HepG2 (cell line): ENCODE measurements at regions not wholly inside any gene's neighbourhood (a gene's known extent, or its start where the extent isn't known, plus 50 kb on each side); places are given as distances from the start of the nearest gene placed in this dataset.

ENCODE experiments used
- ATAC-seq: fragments of 200-7000 bp; cut with Tn5 transposase; 3 replicates; pipeline ENCODE4 v1.9.1; 2020; ENCODE audit warnings: mild to moderate bottlenecking, moderate library complexity
- BruUV-seq: library from RNA; stranded (reverse); fragments of 400-500 nt; replicated peaks from 2 replicates; lab custom pipeline; 2021; lab: Mats Ljungman, UMichigan
- CTCF ChIA-PET: fragments of 300-600 bp; formaldehyde crosslinking; extraction: SDS; loops from one replicate; lab custom pipeline; 2021; ENCODE audit warnings: low total read pairs, inconsistent platforms, low intra/inter-chr PET ratio; lab: Yijun Ruan, JAX
- POLR2A ChIA-PET: fragments of 350-600 bp; sonication (Branson Sonifier 250); formaldehyde crosslinking; loops from one replicate; lab custom pipeline; 2020; ENCODE audit warnings: antibody characterized with exemption, inconsistent platforms; lab: Yijun Ruan, JAX
- DNase-seq: peaks from one replicate; pipeline ENCODE4 v3.0.0-alpha.2; 2015; ENCODE audit warnings: low spot score
- FAIRE-seq: peaks from 3 replicates; lab custom pipeline; 2011; peaks lifted over from hg19 to GRCh38; lab: Jason Lieb, UNC
- H2AFZ ChIP-seq: one replicate; pipeline ENCODE4 v1.6.1; 2011; ENCODE audit warnings: low read length, inconsistent platforms
- H3K27ac ChIP-seq: fragments of 300-600 bp; 3 replicates; pipeline ENCODE4 v1.8.0; 2011; ENCODE audit warnings: mixed run types, mild to moderate bottlenecking, mixed read lengths, low read length, inconsistent platforms; ENCODE audit not compliant: insufficient read depth; ENCODE audit errors: extremely low read length
- H3K27me3 ChIP-seq, 2 experiments: fragments of 200-600 bp in 1 of 2; 2 replicates in 1 of 2; 3 replicates in 1 of 2; pipeline versions ENCODE4 v1.6.0 to v1.8.0; 2011; ENCODE audit warnings: low read length in 2 of 2, mild to moderate bottlenecking in 2 of 2, moderate library complexity in 2 of 2, inconsistent platforms in 1 of 2; ENCODE audit not compliant: insufficient read depth in 2 of 2, control insufficient read depth in 1 of 2
- H3K36me3 ChIP-seq, 2 experiments: fragments of 200-600 bp in 1 of 2; replicated peaks in 1 of 2; 2 replicates in 1 of 2; 3 replicates in 1 of 2; pipeline versions ENCODE4 v1.5.1 to v1.8.0; 2011; ENCODE audit warnings: low read length in 2 of 2, inconsistent platforms in 1 of 2; ENCODE audit not compliant: insufficient read depth in 2 of 2, control insufficient read depth in 1 of 2
- H3K4me1 ChIP-seq: 2 replicates; pipeline ENCODE4 v1.5.1; 2012; ENCODE audit warnings: low read length, inconsistent platforms; ENCODE audit not compliant: insufficient read depth
- H3K4me2 ChIP-seq: 2 replicates; pipeline ENCODE4 v1.6.0; 2011; ENCODE audit warnings: low read depth, low read length, inconsistent platforms
- H3K4me3 ChIP-seq, 3 experiments: fragments of 200-600 bp in 1 of 3; sonication (generic), shearing (Covaris generic) in 1 of 3; replicated peaks in 1 of 3; 2 replicates each; pipeline ENCODE4 v1.5.1; 2011 to 2016; ENCODE audit warnings: low read length in 3 of 3, inconsistent platforms in 2 of 3, low read depth in 2 of 3, mild to moderate bottlenecking in 2 of 3, control low read depth in 1 of 3, mixed read lengths in 1 of 3; ENCODE audit not compliant: insufficient read depth in 1 of 3
- H3K79me2 ChIP-seq: one replicate; pipeline ENCODE4 v1.6.1; 2011; ENCODE audit warnings: low read length, inconsistent platforms; ENCODE audit not compliant: insufficient read depth
- H3K9ac ChIP-seq: 2 replicates; pipeline ENCODE4 v1.6.0; 2011; ENCODE audit warnings: mild to moderate bottlenecking, low read depth, low read length, inconsistent platforms; ENCODE audit not compliant: insufficient read depth
- H3K9me3 ChIP-seq: 2 replicates; pipeline ENCODE4 v1.5.1; 2012; ENCODE audit warnings: mild to moderate bottlenecking, low read length
- H4K20me1 ChIP-seq: 2 replicates; pipeline ENCODE4 v1.6.0; 2011; ENCODE audit warnings: inconsistent platforms, mild to moderate bottlenecking, low read length, moderate library complexity; ENCODE audit not compliant: insufficient read depth
- ISL2 ChIP-seq: sonication (generic); formaldehyde crosslinking; IDR thresholded peaks from 2 replicates; pipeline ENCODE4 v1.5.0; 2020; ENCODE audit warnings: missing genetic modification reagents
- POLR2AphosphoS5 ChIP-seq: IDR thresholded peaks from 2 replicates; pipeline ENCODE4 v1.6.1; 2012; ENCODE audit warnings: low read depth, low read length
- SIN3A ChIP-seq: IDR thresholded peaks from 2 replicates; pipeline ENCODE4 v1.6.1; 2011; ENCODE audit warnings: low read depth, mild to moderate bottlenecking, control low read depth, low read length, borderline replicate concordance
- SKI ChIP-seq: fragments of 450-650 bp; IDR thresholded peaks from one replicate; pipeline ENCODE4 v1.6.1; 2018; ENCODE audit warnings: mild to moderate bottlenecking; ENCODE audit not compliant: partially characterized antibody
- ZNF460 ChIP-seq: sonication (generic); formaldehyde crosslinking; IDR thresholded peaks from 2 replicates; pipeline ENCODE4 v1.5.1; 2020; ENCODE audit warnings: missing genetic modification reagents, mild to moderate bottlenecking, borderline replicate concordance
- ZNF549 ChIP-seq: sonication (generic); formaldehyde crosslinking; IDR thresholded peaks from 2 replicates; pipeline ENCODE4 v1.5.0; 2020; ENCODE audit warnings: missing genetic modification reagents
- ZNF790 ChIP-seq: sonication (generic); formaldehyde crosslinking; IDR thresholded peaks from 2 replicates; pipeline ENCODE4 v1.8.0; 2022; ENCODE audit warnings: missing genetic modification reagents, mild to moderate bottlenecking, borderline replicate concordance
- WGBS: methylation state at CpG from one replicate; pipeline ENCODE4 v1.1.6; 2017; ENCODE audit warnings: low lambda C conversion rate; 5-methylcytosine and 5-hydroxymethylcytosine counted together
- in situ Hi-C: cut with HindIII; loops from 2 replicates; pipeline ENCODE4 v1.10.0; 2017; ENCODE audit warnings: low pct_unique_long_range_greater_than_20kb; ENCODE audit not compliant: extremely low pct_ligation_motif_present
- intact Hi-C: fragments of 100-400 bp; cut with micrococcal nuclease; formaldehyde crosslinking; loops from one replicate; pipeline ENCODE4 v1.10.0; 2022; ENCODE audit not compliant: unreplicated experiment
- TF ChIP-seq, protein P1 (sequence below): sonication (generic); formaldehyde crosslinking; IDR thresholded peaks from 2 replicates; pipeline ENCODE4 v1.5.0; 2020; ENCODE audit warnings: missing genetic modification reagents
- TF ChIP-seq, protein P2 (sequence below): sonication (generic); formaldehyde crosslinking; IDR thresholded peaks from one replicate; pipeline ENCODE4 v1.5.1; 2020; ENCODE audit warnings: mild to moderate bottlenecking, missing genetic modification reagents; ENCODE audit errors: not compliant biosample characterization
- TF ChIP-seq, protein P3 (sequence below): sonication (generic); formaldehyde crosslinking; conservative IDR thresholded peaks from 2 replicates; pipeline ENCODE4 v1.4.0; 2020; ENCODE audit warnings: mild to moderate bottlenecking, missing genetic modification reagents, moderate library complexity

DNA sequence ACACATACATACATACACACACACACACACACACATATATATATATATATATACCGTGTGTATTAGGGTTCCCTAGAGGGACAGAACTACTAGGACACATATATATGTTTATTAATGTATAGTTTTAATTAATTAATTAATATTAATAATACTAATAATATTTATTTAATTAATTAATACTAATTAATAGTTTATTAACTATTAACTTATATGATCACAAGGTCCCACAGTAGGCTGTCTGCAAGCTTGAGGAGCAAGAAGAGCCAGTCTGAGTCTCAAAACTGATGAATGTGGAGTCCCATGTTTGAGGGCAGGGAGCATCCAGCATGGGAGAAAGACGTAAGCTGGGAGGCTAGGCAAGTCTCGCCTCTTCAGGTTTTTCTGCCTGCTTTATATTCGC, 398.0 kb upstream of the KIF2A start:
- FAIRE-seq (no peak), ATAC-seq (no peak), DNase-seq (no peak)
- ChIA-PET POLR2A (no interaction called here), CTCF (no interaction called here)
- no peak overlapping the region for H3K9ac ChIP-seq
- WGBS, result 20% methylated on average over 4 of the region's 4 CpGs
- no peak overlapping the region for H2AFZ ChIP-seq
- no peaks in the 10 kb centered on the region for H3K79me2 ChIP-seq
- no peaks in the 10 kb centered on the region for H4K20me1 ChIP-seq
- TF ChIP-seq ZNF549 (CRISPR knock-in tag) (no peak), ZNF460 (CRISPR knock-in tag) (no peak), ZNF790 (CRISPR knock-in tag) (no peak), SKI (no peak), ISL2 (CRISPR knock-in tag) (no peak), SIN3A (no peak), POLR2AphosphoS5 (no peak)
- TF ChIP-seq, protein P1, sequence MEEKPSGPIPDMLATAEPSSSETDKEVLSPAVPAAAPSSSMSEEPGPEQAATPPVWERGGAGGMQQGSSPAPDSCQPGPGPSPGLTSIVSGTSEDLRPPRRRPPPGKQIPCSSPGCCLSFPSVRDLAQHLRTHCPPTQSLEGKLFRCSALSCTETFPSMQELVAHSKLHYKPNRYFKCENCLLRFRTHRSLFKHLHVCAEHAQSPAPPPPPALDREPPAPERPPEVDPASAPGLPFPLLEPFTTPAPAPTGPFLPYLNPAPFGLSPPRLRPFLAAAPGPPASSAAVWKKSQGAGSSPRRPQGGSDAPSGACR (CRISPR knock-in tag), result no peak
- TF ChIP-seq, protein P2, sequence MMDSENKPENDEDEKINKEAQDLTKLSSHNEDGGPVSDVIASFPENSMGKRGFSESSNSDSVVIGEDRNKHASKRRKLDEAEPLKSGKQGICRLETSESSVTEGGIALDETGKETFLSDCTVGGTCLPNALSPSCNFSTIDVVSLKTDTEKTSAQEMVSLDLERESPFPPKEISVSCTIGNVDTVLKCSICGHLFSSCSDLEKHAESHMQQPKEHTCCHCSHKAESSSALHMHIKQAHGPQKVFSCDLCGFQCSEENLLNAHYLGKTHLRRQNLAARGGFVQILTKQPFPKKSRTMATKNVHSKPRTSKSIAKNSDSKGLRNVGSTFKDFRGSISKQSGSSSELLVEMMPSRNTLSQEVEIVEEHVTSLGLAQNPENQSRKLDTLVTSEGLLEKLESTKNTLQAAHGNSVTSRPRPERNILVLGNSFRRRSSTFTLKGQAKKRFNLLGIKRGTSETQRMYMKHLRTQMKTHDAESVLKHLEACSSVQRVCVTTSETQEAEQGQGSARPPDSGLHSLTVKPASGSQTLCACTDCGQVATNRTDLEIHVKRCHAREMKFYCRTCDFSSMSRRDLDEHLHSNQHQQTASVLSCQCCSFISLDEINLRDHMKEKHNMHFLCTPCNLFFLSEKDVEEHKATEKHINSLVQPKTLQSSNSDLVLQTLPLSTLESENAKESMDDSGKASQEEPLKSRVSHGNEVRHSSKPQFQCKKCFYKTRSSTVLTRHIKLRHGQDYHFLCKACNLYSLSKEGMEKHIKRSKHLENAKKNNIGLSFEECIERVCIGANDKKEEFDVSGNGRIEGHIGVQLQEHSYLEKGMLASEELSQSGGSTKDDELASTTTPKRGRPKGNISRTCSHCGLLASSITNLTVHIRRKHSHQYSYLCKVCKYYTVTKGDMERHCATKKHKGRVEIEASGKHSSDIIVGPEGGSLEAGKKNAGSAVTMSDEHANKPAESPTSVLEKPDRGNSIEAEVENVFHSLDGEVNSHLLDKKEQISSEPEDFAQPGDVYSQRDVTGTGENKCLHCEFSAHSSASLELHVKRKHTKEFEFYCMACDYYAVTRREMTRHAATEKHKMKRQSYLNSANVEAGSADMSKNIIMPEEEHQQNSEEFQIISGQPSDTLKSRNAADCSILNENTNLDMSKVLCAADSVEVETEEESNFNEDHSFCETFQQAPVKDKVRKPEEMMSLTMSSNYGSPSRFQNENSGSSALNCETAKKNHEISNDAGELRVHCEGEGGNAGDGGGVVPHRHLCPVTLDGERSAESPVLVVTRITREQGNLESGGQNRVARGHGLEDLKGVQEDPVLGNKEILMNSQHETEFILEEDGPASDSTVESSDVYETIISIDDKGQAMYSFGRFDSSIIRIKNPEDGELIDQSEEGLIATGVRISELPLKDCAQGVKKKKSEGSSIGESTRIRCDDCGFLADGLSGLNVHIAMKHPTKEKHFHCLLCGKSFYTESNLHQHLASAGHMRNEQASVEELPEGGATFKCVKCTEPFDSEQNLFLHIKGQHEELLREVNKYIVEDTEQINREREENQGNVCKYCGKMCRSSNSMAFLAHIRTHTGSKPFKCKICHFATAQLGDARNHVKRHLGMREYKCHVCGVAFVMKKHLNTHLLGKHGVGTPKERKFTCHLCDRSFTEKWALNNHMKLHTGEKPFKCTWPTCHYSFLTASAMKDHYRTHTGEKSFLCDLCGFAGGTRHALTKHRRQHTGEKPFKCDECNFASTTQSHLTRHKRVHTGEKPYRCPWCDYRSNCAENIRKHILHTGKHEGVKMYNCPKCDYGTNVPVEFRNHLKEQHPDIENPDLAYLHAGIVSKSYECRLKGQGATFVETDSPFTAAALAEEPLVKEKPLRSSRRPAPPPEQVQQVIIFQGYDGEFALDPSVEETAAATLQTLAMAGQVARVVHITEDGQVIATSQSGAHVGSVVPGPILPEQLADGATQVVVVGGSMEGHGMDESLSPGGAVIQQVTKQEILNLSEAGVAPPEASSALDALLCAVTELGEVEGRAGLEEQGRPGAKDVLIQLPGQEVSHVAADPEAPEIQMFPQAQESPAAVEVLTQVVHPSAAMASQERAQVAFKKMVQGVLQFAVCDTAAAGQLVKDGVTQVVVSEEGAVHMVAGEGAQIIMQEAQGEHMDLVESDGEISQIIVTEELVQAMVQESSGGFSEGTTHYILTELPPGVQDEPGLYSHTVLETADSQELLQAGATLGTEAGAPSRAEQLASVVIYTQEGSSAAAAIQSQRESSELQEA (CRISPR knock-in tag), result no peak
- TF ChIP-seq, protein P3, sequence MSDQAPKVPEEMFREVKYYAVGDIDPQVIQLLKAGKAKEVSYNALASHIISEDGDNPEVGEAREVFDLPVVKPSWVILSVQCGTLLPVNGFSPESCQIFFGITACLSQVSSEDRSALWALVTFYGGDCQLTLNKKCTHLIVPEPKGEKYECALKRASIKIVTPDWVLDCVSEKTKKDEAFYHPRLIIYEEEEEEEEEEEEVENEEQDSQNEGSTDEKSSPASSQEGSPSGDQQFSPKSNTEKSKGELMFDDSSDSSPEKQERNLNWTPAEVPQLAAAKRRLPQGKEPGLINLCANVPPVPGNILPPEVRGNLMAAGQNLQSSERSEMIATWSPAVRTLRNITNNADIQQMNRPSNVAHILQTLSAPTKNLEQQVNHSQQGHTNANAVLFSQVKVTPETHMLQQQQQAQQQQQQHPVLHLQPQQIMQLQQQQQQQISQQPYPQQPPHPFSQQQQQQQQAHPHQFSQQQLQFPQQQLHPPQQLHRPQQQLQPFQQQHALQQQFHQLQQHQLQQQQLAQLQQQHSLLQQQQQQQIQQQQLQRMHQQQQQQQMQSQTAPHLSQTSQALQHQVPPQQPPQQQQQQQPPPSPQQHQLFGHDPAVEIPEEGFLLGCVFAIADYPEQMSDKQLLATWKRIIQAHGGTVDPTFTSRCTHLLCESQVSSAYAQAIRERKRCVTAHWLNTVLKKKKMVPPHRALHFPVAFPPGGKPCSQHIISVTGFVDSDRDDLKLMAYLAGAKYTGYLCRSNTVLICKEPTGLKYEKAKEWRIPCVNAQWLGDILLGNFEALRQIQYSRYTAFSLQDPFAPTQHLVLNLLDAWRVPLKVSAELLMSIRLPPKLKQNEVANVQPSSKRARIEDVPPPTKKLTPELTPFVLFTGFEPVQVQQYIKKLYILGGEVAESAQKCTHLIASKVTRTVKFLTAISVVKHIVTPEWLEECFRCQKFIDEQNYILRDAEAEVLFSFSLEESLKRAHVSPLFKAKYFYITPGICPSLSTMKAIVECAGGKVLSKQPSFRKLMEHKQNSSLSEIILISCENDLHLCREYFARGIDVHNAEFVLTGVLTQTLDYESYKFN (CRISPR knock-in tag), result no peak
- no peaks in the 10 kb centered on the region for H3K9me3 ChIP-seq
- no peaks in the 10 kb centered on the region for H3K4me1 ChIP-seq
- no peaks in the 10 kb centered on the region for H3K36me3 ChIP-seq
- no peak overlapping the region for H3K4me3 ChIP-seq
- no peak overlapping the region for H3K27ac ChIP-seq
- no peak overlapping the region for H3K4me2 ChIP-seq
- intact Hi-C loops (no loop called here), in situ Hi-C loops (no loop called here)
- H3K27me3 ChIP-seq, result no peaks in the 10 kb centered on the region
- no TSS peak for BruUV-seq
